ENCODE measurements at regions not wholly inside any gene's neighbourhood (a gene's known extent, or its start where the extent isn't known, plus 50 kb on each side); places are given as distances from the start of the nearest gene placed in this dataset.

GRCh38 chr6:91608428-91608827 is 1021.6 kb upstream of the MAP3K7 start:
- Histone ChIP-seq H3K4me3 (no peak overlapping the region), H3K27ac (no peak overlapping the region), H3K9me3 (no peaks in the 10 kb centered on the region), H3K4me1 (no peaks in the 10 kb centered on the region), H3K36me3 (no peaks in the 10 kb centered on the region), H3K27me3 (no peaks in the 10 kb centered on the region)
- no peak for DNase-seq (ENCODE audit: low spot score in 2 of 2)
- no peak for TF ChIP-seq CTCF (IDR thresholded peaks at IDR 0.05)
- intact Hi-C loops (cut with DNase I) = no loop called here

GRCh38 chr6:91606148-91606901 is 1019.5 kb upstream of the MAP3K7 start:
- no peak for TF ChIP-seq CTCF (IDR thresholded peaks at IDR 0.05)

DNA sequence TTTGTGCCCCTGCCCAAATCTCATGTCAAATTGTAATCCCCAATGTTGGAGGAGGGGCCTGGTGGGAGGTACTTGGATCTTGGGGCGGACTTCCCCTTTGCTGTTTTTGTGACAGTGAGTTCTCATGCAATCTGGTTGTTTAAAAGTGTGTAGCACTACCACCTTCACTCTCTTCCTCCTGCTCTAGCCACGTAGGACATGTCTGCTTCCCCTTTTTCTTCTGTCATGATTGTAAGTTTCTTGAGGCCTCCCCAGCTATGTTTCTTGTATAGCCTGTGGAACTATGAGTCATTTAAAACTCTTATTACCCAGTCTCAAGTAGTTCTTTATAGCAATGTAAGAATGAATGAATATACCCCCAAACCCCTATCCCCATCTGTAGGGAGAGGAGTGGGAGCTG is 1013.7 kb upstream of the MAP3K7 start:
- H3K4me3 ChIP-seq = no peak overlapping the region
- intact Hi-C loops (cut with DNase I) = no loop called here
- H3K9me3 ChIP-seq = no peaks in the 10 kb centered on the region
- H3K27ac ChIP-seq = no peak overlapping the region
- no peaks in the 10 kb centered on the region for H3K36me3 ChIP-seq
- H3K27me3 ChIP-seq = no peaks in the 10 kb centered on the region
- no peak for DNase-seq (ENCODE audit: low spot score in 2 of 2)
- no peaks in the 10 kb centered on the region for H3K4me1 ChIP-seq
- no peak for TF ChIP-seq CTCF (IDR thresholded peaks at IDR 0.05)

More at GRCh38 chr6:91606148-91606901, 1019.5 kb upstream of the MAP3K7 start:
- Histone ChIP-seq H3K36me3 (no peaks in the 10 kb centered on the region), H3K4me3 (no peak overlapping the region), H3K27me3 (no peaks in the 10 kb centered on the region), H3K4me1 (no peaks in the 10 kb centered on the region), H3K27ac (no peak overlapping the region), H3K9me3 (no peaks in the 10 kb centered on the region)
- intact Hi-C loops (cut with DNase I) = no loop called here
- no peak for DNase-seq (ENCODE audit: low spot score in 2 of 2)

DNA sequence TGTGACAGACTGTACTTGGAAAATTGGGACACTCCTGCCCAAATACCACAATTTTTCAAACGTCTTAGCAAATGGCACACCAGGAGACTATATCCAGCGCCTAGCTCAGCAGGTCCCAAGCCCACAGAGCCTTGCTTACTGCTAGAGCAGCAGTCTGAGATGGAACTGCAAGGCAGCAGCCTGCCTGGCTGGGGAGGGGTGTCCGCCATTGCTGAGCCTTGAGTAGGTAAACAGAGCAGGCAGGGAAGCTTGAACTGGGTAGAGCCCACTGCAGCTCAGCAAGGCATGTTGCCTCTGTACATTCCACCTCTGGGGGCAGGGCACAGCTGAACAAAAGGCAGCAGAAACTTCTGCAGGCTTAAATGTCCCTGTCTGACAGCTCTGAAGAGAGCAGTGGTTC is 1003.3 kb upstream of the MAP3K7 start:
- H3K4me1 ChIP-seq = no peaks in the 10 kb centered on the region
- H3K36me3 ChIP-seq = no peaks in the 10 kb centered on the region
- no peak for TF ChIP-seq CTCF (IDR thresholded peaks at IDR 0.05)
- intact Hi-C loops (cut with DNase I) = no loop called here
- no peak overlapping the region for H3K4me3 ChIP-seq
- no peaks in the 10 kb centered on the region for H3K9me3 ChIP-seq
- H3K27me3 ChIP-seq = no peaks in the 10 kb centered on the region
- H3K27ac ChIP-seq = no peak overlapping the region
- DNase-seq (ENCODE audit: low spot score in 2 of 2) = no peak

- no peak overlapping the region for H3K27ac ChIP-seq
- no peak for DNase-seq (ENCODE audit: low spot score in 2 of 2)
Measured at GRCh38 chr6:91580635-91581034, 993.8 kb upstream of the MAP3K7 start.

More at GRCh38 chr6:91580635-91581034, 993.8 kb upstream of the MAP3K7 start:
- no peaks in the 10 kb centered on the region for H3K36me3 ChIP-seq
- no peaks in the 10 kb centered on the region for H3K27me3 ChIP-seq
- TF ChIP-seq CTCF (IDR thresholded peaks at IDR 0.05) = no peak
- no peaks in the 10 kb centered on the region for H3K9me3 ChIP-seq
- H3K4me1 ChIP-seq = no peaks in the 10 kb centered on the region
- no peak overlapping the region for H3K4me3 ChIP-seq
- intact Hi-C loops (cut with DNase I) = no loop called here
